DOHH2 (cell line): ENCODE measurements at regions not wholly inside any gene's neighbourhood (a gene's known extent, or its start where the extent isn't known, plus 50 kb on each side); places are given as distances from the start of the nearest gene placed in this dataset.

Source experiments
- H3F3A ChIP-seq: fragments of 200-600 bp; sonication (generic), shearing (Covaris generic); 2 replicates; pipeline ENCODE4 v1.6.0; 2016; ENCODE audit warnings: antibody characterized with exemption, mild to moderate bottlenecking; ENCODE audit not compliant: control insufficient read depth, insufficient read depth
- H3K27ac ChIP-seq: fragments of 200-600 bp; sonication (generic); 2 replicates; pipeline ENCODE4 v1.5.1; 2014; ENCODE audit warnings: low read depth, mild to moderate bottlenecking, low read length, moderate library complexity
- H3K27me3 ChIP-seq: fragments of 200-600 bp; sonication (generic); 2 replicates; pipeline ENCODE4 v1.6.1; 2014; ENCODE audit warnings: mild to moderate bottlenecking, low read length, mixed read lengths; ENCODE audit not compliant: control insufficient read depth
- H3K36me3 ChIP-seq: fragments of 200-600 bp; sonication (generic); 2 replicates; pipeline ENCODE4 v1.6.1; 2014; ENCODE audit warnings: mild to moderate bottlenecking, low read length, moderate library complexity, mixed read lengths; ENCODE audit not compliant: control insufficient read depth
- H3K4me1 ChIP-seq: fragments of 200-600 bp; sonication (generic); 2 replicates; pipeline ENCODE4 v1.6.1; 2014; ENCODE audit warnings: mild to moderate bottlenecking, low read length, mixed read lengths; ENCODE audit not compliant: control insufficient read depth
- H3K4me2 ChIP-seq: fragments of 200-600 bp; sonication (generic); 2 replicates; pipeline ENCODE4 v1.6.0; 2014; ENCODE audit warnings: mild to moderate bottlenecking, low read length, moderate library complexity
- H3K4me3 ChIP-seq: fragments of 200-600 bp; sonication (generic); 2 replicates; pipeline ENCODE4 v1.5.1; 2014; ENCODE audit warnings: mild to moderate bottlenecking, low read length, mixed read lengths
- H3K79me2 ChIP-seq: fragments of 200-600 bp; sonication (generic); 2 replicates; pipeline ENCODE4 v1.6.1; 2014; ENCODE audit warnings: mild to moderate bottlenecking, low read length, mixed read lengths; ENCODE audit not compliant: control insufficient read depth
- H3K9me2 ChIP-seq: fragments of 200-600 bp; sonication (generic); replicated peaks from 2 replicates; pipeline ENCODE4 v1.6.1; 2014; ENCODE audit warnings: mild to moderate bottlenecking, low read length, mixed read lengths; ENCODE audit not compliant: control insufficient read depth
- H3K9me3 ChIP-seq: fragments of 200-600 bp; sonication (generic); 2 replicates; pipeline ENCODE4 v1.6.1; 2014; ENCODE audit warnings: antibody characterized with exemption, low read length, mixed read lengths; ENCODE audit not compliant: control insufficient read depth, insufficient read depth
- H4K20me1 ChIP-seq: fragments of 200-600 bp; sonication (generic); 2 replicates; pipeline ENCODE4 v1.6.0; 2014; ENCODE audit warnings: low read depth, mild to moderate bottlenecking, antibody characterized with exemption, low read length, moderate library complexity; ENCODE audit not compliant: control insufficient read depth, insufficient read depth
- CTCF ChIP-seq: fragments of 200-600 bp; sonication (generic); IDR thresholded peaks from one replicate; pipeline ENCODE4 v1.5.1; 2014; ENCODE audit warnings: antibody characterized with exemption, mild to moderate bottlenecking, low read depth, low read length; ENCODE audit not compliant: poor library complexity, severe bottlenecking
- EZH2phosphoT487 ChIP-seq: fragments of 200-600 bp; sonication (generic); IDR thresholded peaks from 2 replicates; pipeline ENCODE4 v1.6.1; 2017; ENCODE audit warnings: borderline replicate concordance, mild to moderate bottlenecking, antibody characterized with exemption, low read length, moderate library complexity, mixed read lengths

DNA sequence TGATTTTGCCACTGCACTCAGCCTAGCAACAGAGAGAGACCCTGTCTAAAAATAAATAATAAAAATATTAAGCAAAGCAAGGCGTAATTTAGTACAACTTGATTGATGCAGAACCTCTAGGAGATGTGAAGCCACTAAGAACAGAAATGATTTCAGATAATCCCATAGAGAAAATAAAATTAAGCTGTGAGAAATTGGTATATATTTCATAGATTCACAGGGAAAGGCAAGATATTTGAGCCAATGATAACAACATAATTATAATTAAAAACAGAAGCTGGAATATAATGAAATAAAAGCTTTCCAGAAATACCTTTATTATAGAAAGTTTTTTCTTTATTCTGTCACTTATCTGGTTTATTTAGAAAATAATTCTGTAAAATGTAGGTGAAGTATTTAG lies 88.9 kb upstream of the GULP1 start:
- Histone ChIP-seq H3K27me3 (no peaks in the 10 kb centered on the region), H3K79me2 (no peaks in the 10 kb centered on the region), H3K9me2 (no peaks in the 10 kb centered on the region), H3K4me2 (no peak overlapping the region), H3K9me3 (no peaks in the 10 kb centered on the region), H3K36me3 (no peaks in the 10 kb centered on the region), H3K27ac (no peak overlapping the region), H3K4me1 (no peaks in the 10 kb centered on the region), H4K20me1 (no peaks in the 10 kb centered on the region), H3K4me3 (no peak overlapping the region), H3F3A (no peaks in the 10 kb centered on the region)
- TF ChIP-seq EZH2phosphoT487: no peak
- TF ChIP-seq CTCF: no peak

DNA sequence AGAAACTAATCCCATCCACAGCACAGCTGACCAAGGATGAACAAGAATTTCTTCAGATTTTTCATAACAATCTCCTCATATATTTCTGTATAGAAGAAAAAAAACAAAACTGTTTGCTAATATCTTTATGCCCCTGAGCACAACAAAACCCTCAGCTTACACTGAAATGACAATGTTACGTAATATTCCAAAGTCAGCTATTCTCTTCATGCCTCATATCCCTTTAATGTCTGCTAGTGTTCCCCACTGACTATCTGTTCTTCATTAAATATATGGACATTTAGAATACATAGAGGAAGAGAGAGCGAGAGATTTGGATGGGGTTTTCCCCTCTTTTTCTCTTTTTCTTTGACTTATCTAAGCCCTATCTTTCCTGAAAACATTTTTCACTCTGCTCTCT lies 87.9 kb upstream of the GULP1 start:
- H3K4me2 ChIP-seq: no peak overlapping the region
- H3F3A ChIP-seq: no peaks in the 10 kb centered on the region
- H3K27me3 ChIP-seq: no peaks in the 10 kb centered on the region
- no peaks in the 10 kb centered on the region for H3K9me2 ChIP-seq
- H3K4me1 ChIP-seq: no peaks in the 10 kb centered on the region
- TF ChIP-seq EZH2phosphoT487 (no peak), CTCF (no peak)
- no peaks in the 10 kb centered on the region for H3K79me2 ChIP-seq
- H3K9me3 ChIP-seq: no peaks in the 10 kb centered on the region
- no peaks in the 10 kb centered on the region for H3K36me3 ChIP-seq
- H3K4me3 ChIP-seq: no peak overlapping the region
- H3K27ac ChIP-seq: no peak overlapping the region
- no peaks in the 10 kb centered on the region for H4K20me1 ChIP-seq

- Histone ChIP-seq H4K20me1 (no peaks in the 10 kb centered on the region), H3K36me3 (no peaks in the 10 kb centered on the region), H3K4me1 (no peaks in the 10 kb centered on the region), H3K9me3 (no peaks in the 10 kb centered on the region), H3K27ac (no peak overlapping the region), H3K4me2 (no peak overlapping the region), H3K27me3 (no peaks in the 10 kb centered on the region), H3K9me2 (no peaks in the 10 kb centered on the region), H3K79me2 (no peaks in the 10 kb centered on the region), H3F3A (no peaks in the 10 kb centered on the region), H3K4me3 (no peak overlapping the region)
- TF ChIP-seq EZH2phosphoT487: no peak
Measured at GRCh38 chr2:188204824-188205223, 86.8 kb upstream of the GULP1 start.

DNA sequence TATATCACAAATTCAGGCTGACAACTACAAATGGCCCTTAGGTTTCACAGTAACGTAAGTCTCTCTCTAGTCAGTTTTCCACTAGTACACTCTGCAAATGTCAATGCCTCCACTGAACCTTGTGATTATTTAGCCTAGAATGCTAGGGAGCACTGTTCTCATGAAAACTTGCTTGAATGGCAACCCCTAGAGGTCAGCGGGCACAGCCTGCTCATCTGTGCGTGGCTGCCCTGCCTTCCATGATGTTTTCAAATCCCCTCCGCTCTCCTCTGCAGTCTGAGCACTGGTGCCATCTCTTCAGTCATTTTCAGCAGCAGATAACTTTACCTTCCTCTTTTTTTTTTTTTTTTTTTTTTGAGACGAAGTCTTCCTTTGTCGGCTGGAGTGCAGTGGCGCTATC lies 84.1 kb upstream of the GULP1 start:
- no peaks in the 10 kb centered on the region for H3K4me1 ChIP-seq
- H3K27ac ChIP-seq: no peak overlapping the region
- H4K20me1 ChIP-seq: no peaks in the 10 kb centered on the region
- no peak for TF ChIP-seq CTCF
- TF ChIP-seq EZH2phosphoT487: no peak
- no peaks in the 10 kb centered on the region for H3K9me2 ChIP-seq
- H3K27me3 ChIP-seq: no peaks in the 10 kb centered on the region
- H3K4me2 ChIP-seq: no peak overlapping the region
- no peak overlapping the region for H3K4me3 ChIP-seq
- no peaks in the 10 kb centered on the region for H3F3A ChIP-seq
- H3K36me3 ChIP-seq: no peaks in the 10 kb centered on the region
- H3K9me3 ChIP-seq: no peaks in the 10 kb centered on the region
- no peaks in the 10 kb centered on the region for H3K79me2 ChIP-seq
